ENCODE measurements at regions not wholly inside any gene's neighbourhood (a gene's known extent, or its start where the extent isn't known, plus 50 kb on each side); places are given as distances from the start of the nearest gene placed in this dataset.
"Not testable (repeated sequence)": the region's sequence is repeated elsewhere in the genome, so short reads cannot be mapped to it uniquely, and the experiment has no call there.

GRCh38 chrX:9298221-9298620 lies 166.6 kb upstream of the TBL1X start:
- no peaks in the 10 kb centered on the region for H3K36me3 ChIP-seq (ENCODE audit: insufficient read depth)
- H2AFZ ChIP-seq (ENCODE audit: low read depth), result no peak overlapping the region
- H3K27ac ChIP-seq, result no peak overlapping the region
- H3K4me1 ChIP-seq (ENCODE audit: low read depth, poor library complexity, severe bottlenecking), result no peaks in the 10 kb centered on the region
- no peaks in the 10 kb centered on the region for H3K79me2 ChIP-seq (ENCODE audit: insufficient read depth, low read depth)
- H3K9ac ChIP-seq, result no peak overlapping the region
- H3K27me3 ChIP-seq (ENCODE audit: insufficient read depth, low read depth), result no peaks in the 10 kb centered on the region
- no peak overlapping the region for H3K4me3 ChIP-seq (IDR thresholded peaks at IDR 0.05; ENCODE audit: insufficient read depth, low read depth, low read length)
- H4K20me1 ChIP-seq (ENCODE audit: insufficient read depth), result no peaks in the 10 kb centered on the region
- H3K4me2 ChIP-seq, result no peak overlapping the region
- TF ChIP-seq, protein P1, sequence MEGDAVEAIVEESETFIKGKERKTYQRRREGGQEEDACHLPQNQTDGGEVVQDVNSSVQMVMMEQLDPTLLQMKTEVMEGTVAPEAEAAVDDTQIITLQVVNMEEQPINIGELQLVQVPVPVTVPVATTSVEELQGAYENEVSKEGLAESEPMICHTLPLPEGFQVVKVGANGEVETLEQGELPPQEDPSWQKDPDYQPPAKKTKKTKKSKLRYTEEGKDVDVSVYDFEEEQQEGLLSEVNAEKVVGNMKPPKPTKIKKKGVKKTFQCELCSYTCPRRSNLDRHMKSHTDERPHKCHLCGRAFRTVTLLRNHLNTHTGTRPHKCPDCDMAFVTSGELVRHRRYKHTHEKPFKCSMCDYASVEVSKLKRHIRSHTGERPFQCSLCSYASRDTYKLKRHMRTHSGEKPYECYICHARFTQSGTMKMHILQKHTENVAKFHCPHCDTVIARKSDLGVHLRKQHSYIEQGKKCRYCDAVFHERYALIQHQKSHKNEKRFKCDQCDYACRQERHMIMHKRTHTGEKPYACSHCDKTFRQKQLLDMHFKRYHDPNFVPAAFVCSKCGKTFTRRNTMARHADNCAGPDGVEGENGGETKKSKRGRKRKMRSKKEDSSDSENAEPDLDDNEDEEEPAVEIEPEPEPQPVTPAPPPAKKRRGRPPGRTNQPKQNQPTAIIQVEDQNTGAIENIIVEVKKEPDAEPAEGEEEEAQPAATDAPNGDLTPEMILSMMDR (conservative IDR thresholded peaks at IDR 0.05; ENCODE audit: low read depth, low read length), result no peak

DNA sequence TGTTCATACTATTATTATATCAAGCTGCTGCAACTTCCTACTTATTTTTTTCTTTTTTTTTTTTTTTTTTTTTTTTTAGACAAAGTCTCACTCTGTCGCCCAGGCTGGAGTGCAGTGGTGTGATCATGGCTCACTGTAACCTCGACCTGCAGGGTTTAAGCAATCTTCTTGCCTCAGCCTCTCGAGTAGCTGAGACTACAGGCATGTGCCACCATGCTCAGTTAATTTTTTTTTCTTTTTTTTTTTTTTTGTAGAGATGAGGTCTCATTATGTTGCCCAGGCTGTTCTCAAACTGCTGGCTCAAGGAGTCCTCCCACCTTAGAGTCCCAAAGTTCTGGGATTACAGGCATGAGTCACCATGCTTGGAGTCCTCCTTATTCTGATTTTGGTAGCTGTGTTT lies 165.2 kb upstream of the TBL1X start:
- H3K4me3 ChIP-seq (IDR thresholded peaks at IDR 0.05; ENCODE audit: insufficient read depth, low read depth, low read length); H3K27ac ChIP-seq; H3K4me1 ChIP-seq (ENCODE audit: low read depth, poor library complexity, severe bottlenecking); H3K27me3 ChIP-seq (ENCODE audit: insufficient read depth, low read depth); H3K9ac ChIP-seq; H3K4me2 ChIP-seq; H3K79me2 ChIP-seq (ENCODE audit: insufficient read depth, low read depth); H2AFZ ChIP-seq (ENCODE audit: low read depth); H3K36me3 ChIP-seq (ENCODE audit: insufficient read depth); H4K20me1 ChIP-seq (ENCODE audit: insufficient read depth): not testable (repeated sequence)

- Histone ChIP-seq H4K20me1 (ENCODE audit: insufficient read depth) (no peaks in the 10 kb centered on the region), H3K27me3 (ENCODE audit: insufficient read depth, low read depth) (no peaks in the 10 kb centered on the region), H3K27ac (no peak overlapping the region), H3K79me2 (ENCODE audit: insufficient read depth, low read depth) (no peaks in the 10 kb centered on the region), H3K4me3 (IDR thresholded peaks at IDR 0.05; ENCODE audit: insufficient read depth, low read depth, low read length) (no peak overlapping the region), H3K36me3 (ENCODE audit: insufficient read depth) (no peaks in the 10 kb centered on the region), H3K4me1 (ENCODE audit: low read depth, poor library complexity, severe bottlenecking) (no peaks in the 10 kb centered on the region), H2AFZ (ENCODE audit: low read depth) (no peak overlapping the region), H3K9ac (no peak overlapping the region), H3K4me2 (no peak overlapping the region)
- TF ChIP-seq, protein P1 (conservative IDR thresholded peaks at IDR 0.05; ENCODE audit: low read depth, low read length), result no peak
These were observed 163.0 kb upstream of the TBL1X start for GRCh38 chrX:9301836-9302235.

DNA sequence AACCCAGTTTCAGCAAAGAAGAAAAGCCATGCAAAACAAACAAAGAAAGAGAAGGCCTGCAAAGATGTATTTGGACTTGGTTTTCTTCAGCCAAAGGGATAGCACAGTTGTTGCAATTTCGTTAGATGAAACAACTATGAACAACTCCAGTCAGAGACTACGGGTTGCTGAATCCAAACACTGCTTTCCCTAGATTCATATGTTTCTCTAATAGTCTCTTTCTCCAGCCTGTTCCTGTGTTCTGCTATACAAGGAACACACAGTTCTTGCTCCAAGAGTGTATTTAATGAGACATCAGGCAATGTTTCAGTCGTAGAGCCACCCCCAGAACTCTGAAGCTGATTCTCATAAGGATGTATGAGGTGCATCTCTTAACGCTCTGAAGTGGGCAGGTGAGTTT lies 162.5 kb upstream of the TBL1X start:
- H4K20me1 ChIP-seq (ENCODE audit: insufficient read depth), result no peaks in the 10 kb centered on the region
- no peaks in the 10 kb centered on the region for H3K4me1 ChIP-seq (ENCODE audit: low read depth, poor library complexity, severe bottlenecking)
- no peaks in the 10 kb centered on the region for H3K27me3 ChIP-seq (ENCODE audit: insufficient read depth, low read depth)
- no peak overlapping the region for H3K4me2 ChIP-seq
- H3K79me2 ChIP-seq (ENCODE audit: insufficient read depth, low read depth), result no peaks in the 10 kb centered on the region
- H3K36me3 ChIP-seq (ENCODE audit: insufficient read depth), result no peaks in the 10 kb centered on the region
- TF ChIP-seq, protein P1 (conservative IDR thresholded peaks at IDR 0.05; ENCODE audit: low read depth, low read length), result no peak
- no peak overlapping the region for H2AFZ ChIP-seq (ENCODE audit: low read depth)
- no peak overlapping the region for H3K27ac ChIP-seq
- H3K9ac ChIP-seq, result no peak overlapping the region
- H3K4me3 ChIP-seq (IDR thresholded peaks at IDR 0.05; ENCODE audit: insufficient read depth, low read depth, low read length), result no peak overlapping the region

GRCh38 chrX:9308426-9308825 lies 156.4 kb upstream of the TBL1X start:
- TF ChIP-seq, protein P1 (conservative IDR thresholded peaks at IDR 0.05; ENCODE audit: low read depth, low read length), result no peak
- H3K36me3 ChIP-seq (ENCODE audit: insufficient read depth), result no peaks in the 10 kb centered on the region
- H3K4me1 ChIP-seq (ENCODE audit: low read depth, poor library complexity, severe bottlenecking), result no peaks in the 10 kb centered on the region
- H3K4me2 ChIP-seq, result no peak overlapping the region
- no peaks in the 10 kb centered on the region for H3K79me2 ChIP-seq (ENCODE audit: insufficient read depth, low read depth)
- H2AFZ ChIP-seq (ENCODE audit: low read depth), result no peak overlapping the region
- no peak overlapping the region for H3K27ac ChIP-seq
- no peaks in the 10 kb centered on the region for H4K20me1 ChIP-seq (ENCODE audit: insufficient read depth)
- no peak overlapping the region for H3K4me3 ChIP-seq (IDR thresholded peaks at IDR 0.05; ENCODE audit: insufficient read depth, low read depth, low read length)
- no peak overlapping the region for H3K9ac ChIP-seq
- no peaks in the 10 kb centered on the region for H3K27me3 ChIP-seq (ENCODE audit: insufficient read depth, low read depth)
